HG02870 (cell line): ENCODE measurements at regions not wholly inside any gene's neighbourhood (a gene's known extent, or its start where the extent isn't known, plus 50 kb on each side); places are given as distances from the start of the nearest gene placed in this dataset.
"Not testable (repeated sequence)": the region's sequence is repeated elsewhere in the genome, so short reads cannot be mapped to it uniquely, and the experiment has no call there.

Experiments used
- ATAC-seq: cut with Tn5 transposase; IDR thresholded peaks from one replicate; pipeline ENCODE4 v1.9.1; 2021; ENCODE audit warnings: mild to moderate bottlenecking, moderate library complexity; ENCODE audit not compliant: unreplicated experiment

DNA sequence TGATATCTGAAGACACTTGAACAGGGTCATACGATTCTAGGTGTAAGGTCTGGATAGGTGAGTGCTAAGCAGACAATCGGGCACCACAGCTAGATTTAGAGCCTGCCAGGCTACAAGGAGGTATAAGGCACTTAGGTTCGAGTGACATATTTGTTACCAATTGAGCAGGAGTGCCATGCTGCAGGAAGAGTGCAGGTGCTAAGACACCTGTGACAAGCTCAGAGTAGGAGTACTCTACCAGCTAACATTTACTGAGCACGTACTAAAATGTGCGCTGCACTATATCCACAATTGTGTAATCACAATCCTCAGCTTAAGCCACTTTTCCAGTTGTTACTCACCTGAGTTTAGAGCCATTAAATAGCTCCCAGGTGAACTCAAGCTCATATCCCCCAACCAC, 227.8 kb upstream of the MOCS1 start:
- ATAC-seq = no peak

DNA sequence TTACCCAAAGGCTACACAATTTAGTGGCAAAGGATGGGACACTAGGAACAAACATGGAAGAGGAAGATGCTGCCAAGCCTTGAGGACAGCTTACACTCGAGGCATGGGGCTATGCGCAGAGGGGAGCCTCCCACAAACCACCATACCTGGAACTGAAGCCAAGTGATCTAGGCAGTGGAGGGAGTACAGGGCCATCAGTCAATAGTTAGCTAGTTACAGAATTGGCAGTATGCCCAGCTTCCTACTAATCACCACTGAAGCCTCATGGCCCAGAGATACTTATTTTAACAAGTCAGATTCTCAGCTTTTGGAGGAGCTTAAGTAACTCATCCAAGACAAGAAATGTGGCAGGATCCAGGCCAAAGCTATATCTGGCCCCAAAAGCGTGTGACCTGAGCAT, 226.6 kb upstream of the MOCS1 start:
- no peak for ATAC-seq

DNA sequence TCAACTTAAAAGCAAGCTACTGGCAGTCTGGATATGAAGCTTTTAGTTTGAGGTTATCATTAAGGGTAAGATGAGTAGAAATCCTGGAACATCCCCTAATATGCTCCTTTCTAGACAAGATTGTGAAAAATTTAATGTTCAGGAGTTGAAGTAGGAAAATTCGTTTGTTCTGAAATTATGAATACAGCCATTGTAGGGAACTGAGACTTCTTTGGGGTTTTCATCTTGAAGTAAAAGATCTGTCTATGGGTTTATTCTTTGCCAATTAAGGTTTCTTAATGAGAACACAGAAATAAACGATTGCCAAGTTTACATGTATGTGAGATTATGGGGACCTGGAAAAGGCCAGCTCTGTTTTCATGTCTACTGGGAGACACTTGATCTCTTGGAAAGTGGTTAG, 225.6 kb upstream of the MOCS1 start:
- ATAC-seq = no peak

DNA sequence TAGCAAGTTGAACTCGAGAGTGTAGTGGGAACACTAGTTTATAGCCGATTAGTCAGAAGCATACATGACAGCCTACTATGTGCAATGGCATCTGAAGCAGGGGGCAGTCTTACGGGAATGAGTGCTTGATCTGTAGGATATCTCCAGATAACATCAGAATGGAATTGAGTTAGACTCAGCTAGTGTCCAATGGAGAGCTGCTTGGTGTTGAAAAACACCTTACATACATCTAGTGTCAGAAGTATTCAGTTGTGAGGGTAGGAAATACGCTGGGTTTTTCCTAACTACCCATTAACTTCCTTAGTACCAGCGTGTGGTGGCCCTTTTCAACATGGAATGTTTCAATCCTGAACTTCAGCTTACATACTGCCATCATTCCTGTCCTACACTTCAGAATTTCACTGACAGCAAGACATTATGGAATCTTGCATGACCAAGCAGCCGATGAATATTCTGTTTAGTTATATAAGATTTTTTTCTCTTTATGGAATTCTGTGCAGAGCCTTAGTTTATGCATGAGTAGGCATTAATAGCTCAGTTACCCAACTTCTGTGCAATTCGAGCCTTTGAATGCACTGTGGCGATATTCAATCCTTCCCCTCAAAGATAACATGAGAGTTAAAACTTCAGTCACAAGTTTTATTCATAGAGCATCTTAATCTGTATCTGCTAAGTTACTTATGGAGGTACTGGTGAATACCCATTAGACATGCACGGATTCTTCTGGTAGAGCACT, 218.6 kb upstream of the MOCS1 start:
- no peak for ATAC-seq

DNA sequence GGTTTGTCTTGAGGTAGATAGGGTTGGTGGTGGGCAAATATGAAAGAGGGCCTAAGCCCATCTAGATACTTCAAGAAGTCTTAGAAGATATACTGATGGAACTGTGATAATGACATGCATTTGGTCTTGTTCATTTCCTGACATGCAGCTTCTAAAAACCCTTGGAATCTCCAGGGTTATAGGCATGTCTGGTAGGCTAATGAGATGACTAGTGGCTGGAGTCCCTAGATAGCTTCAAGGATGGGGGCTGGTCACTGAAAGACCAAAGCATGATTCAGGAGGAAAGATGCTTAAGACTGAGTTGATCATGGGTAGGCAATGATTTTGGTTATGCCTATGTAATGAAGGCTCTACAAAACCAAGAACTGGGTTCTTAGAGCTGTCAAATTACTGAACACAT, 217.9 kb upstream of the MOCS1 start:
- no peak for ATAC-seq

DNA sequence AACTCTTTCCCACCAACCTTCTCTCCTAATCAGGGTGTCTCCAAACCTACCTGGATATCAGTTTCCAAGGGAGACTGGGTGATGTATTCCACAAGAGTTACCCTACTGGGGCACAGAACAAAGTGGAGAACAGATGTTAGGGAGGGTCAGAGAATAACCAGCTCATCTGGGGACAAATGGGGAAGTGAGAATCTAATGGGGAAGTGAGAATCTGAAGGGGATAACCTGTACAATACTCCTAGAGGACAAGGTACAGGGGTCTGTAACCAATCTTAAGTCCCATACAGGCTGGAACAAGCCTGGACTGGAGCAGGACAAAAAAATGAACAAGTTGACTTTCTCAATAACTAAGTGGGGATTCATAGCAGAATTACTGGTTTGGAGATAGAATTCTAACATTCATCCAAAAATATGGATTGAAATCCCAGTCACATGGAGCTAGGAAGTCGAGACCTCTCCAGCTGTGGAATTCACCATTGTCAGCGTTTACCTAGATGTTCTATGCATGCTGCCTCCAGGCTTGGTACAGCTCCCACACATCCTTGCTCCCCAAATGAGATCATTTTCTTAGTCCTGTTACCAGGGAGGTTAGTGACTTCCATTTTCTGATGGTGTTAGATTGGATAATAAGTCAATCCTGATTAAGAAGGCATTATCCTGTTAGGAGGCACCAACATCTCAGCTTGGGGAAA, 214.8 kb upstream of the MOCS1 start:
- peak; percentile 97 for ATAC-seq

DNA sequence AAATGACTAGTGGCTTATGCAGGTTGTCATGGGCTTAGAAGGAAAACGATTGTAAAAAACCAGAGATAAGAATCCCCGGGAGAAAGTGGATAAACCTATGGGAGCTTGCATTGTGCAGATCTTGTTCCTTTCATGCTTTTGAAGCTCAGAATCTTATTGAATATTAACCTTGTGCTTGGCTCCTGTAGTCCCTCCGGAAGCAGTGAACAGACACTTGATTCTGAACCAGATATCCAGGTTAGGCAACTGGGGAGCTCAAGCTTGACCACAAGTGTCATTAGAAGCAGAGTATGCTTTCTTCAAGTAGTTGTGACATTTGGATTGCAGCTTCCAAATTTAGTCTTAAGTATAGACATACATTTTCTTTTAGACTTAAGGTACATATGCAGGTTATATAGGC, 212.6 kb upstream of the MOCS1 start:
- no peak for ATAC-seq

DNA sequence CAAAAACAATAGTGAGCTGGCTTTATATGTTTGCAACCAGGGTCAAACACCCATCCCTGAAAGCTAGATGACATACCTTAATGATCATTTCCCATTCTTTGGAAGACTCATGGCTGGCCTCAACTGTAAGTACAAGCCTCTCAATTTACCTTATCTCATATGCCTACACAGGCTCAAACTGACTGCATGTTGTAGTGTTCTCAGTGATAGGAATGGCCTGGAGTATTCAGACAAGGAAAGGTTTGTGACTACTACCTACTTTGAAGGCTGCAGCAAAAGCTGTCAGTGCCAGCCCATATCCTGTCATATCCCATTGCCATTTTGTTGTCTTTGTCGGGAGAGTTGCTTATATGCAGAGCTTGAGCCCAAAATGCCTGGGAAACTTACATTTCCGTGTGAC, 205.2 kb upstream of the MOCS1 start:
- ATAC-seq = no peak

DNA sequence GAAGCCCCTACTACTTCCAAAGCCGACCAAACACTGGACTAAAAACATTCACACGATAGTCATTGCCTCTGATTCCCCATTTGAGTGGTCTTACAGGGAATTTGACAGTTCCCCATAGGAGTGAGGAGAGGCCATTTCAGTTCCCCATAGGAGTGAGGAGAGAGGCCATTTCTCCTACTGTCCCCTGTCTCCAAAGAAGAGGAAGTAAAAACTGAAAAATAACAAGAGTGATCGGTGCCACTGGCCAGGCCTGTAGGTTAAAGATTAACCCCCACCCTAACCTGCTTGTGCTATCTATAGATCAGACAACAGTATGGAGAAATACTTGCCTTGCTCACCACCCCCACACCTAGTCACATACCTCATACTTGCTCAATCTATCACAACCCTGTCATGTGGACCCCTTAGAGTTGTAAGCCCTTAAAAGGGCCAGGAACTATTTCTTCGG, 204.0 kb upstream of the MOCS1 start:
- ATAC-seq = no peak

DNA sequence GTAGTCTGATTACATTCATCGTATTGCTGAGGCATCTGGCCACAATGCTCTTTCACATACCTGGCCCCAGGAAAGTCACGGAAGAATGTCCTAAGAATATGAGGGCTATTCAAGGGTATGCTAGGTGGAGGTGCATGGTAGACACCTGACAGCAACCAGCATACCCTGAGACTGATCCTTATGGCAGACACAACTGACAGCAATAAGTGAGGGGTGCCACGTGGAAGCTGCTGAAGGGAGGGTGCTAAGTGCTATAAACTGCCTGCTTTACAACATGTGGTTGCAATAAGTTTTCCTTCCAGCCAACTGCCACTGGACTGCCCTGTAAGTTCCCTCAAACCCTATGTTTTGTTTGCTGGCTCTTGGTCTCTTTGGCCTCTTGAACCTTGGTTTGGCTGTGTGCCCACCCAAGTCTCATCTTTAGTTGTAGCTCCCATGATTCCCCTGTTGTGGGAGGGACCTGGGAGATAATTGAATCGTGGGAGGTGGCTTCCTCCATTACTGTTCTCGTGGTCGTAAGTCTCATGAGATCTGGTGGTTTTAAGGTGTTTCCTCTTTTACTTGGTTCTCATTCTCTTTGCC, 201.3 kb upstream of the MOCS1 start:
- no peak for ATAC-seq

DNA sequence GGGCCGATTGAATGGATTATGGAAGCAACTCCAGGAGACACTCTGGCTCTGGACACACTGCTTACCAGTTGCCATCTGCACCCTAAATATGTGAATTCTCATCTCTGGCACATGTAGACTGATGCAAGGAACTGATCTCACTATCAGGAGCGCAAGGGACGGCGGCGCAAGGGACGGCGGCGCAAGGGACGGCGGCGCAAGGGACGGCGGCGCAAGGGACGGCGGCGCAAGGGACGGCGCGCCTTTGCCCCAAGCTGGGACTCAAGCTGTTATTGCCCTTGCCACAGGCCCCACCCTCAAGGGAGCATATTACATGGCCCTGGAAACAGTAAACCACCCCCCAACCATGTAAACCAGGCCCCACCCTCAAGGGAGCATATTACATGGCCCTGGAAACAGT, 199.7 kb upstream of the MOCS1 start:
- not testable (repeated sequence) for ATAC-seq

DNA sequence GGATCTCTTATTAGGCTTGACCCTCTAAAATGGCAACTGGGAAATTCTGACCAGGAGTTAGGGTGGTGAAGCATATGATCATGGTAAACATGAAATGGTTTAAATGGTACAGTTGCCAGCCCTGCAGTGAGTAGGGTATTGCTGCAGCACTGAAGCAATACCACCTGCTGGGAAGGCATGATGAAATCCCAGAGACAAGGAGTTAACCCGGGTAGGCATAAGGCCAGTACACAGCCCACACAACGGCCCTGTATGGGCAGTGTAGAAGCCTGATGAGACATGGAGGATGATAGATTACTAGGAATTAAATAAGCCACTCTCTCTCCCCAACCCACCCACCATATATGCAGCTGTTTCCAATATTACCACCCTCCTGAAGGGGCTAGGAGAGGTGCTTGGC, 197.4 kb upstream of the MOCS1 start:
- ATAC-seq = no peak

DNA sequence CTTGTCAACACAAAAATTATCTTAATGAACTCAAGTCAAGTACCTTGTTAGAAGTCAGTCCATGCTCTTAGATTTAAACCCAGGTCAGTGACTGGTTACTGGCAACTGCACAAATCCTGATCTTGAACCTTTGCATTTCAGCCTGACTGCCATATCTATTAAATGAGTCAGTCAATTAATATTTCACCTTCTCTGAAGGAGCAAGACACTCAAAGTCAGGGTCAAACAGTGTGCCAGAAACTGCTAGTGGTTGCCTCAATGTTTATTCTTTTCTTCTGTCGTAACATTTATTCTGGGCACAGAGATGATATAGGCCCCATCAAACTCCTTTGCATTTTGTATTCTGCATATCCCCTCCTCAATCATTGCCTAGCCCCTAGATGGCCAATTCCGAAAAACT, 193.9 kb upstream of the MOCS1 start:
- no peak for ATAC-seq

DNA sequence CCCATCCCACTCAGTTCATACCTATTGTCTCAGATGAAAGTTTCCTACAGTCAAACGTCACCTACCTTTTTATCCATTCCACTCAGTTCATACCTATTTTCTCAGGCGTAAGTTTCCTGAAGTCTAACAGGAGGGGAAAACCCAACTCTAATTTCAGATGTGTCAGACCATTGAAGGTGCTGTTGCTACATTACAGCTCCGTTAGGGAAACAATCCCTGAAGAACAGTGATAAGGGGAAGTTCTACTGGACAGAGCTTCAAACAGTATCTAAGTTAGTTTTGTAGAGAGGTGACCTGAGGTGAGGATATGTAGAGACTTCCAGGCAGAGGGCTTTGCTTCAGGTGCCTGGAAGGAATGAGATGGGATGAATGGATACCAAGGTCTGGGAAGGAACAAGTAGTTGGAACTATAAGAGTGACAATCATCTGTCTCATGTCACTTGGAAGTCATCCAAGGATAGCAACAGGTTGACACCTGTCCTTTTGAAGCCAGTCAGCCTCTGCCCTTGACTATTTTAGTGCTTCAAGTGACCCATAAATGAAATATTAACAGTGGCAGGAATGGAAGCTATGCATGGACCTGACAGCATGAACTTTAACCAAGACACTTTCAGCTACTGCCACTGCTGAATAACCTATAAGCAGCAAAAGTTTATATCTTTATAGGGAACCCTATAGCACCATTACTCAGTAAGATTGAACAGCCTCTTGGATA, 191.6 kb upstream of the MOCS1 start:
- no peak for ATAC-seq

DNA sequence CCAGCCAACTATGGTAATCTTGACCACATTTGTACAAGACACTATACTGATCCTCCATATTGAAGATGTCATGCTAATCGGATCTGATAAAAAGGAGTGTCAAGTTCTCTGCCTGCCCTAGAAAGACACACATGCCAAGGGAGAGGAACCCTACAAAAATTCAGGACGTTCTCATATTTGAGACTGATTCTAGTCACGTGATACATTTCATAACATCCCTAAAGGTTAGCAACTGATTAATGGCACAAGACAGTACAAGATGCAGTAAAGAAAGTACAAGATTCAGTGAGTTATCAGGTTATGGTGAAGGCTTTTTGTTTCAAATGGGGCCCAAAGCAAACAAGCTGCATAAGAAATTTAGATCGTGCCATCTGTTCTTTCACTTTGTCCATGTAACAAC, 190.7 kb upstream of the MOCS1 start:
- no peak for ATAC-seq

DNA sequence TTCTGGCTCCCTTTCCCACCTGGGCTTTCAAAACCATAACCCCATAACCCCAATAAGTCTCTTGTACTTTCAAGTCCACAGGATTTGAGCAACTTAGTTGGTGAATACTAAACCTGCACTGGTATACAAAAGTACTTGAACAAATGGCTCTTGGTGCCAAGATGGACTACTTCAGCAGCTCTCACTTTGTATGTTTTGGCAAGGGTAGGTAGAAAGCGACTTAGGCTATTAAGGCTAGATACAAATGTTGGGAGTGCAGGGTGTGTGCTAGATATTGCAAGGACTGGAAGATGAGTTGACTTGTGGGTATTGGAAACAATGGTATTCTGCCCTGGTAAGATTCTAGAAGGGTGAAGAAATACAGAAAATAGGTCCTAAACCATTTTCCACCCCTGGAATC, 182.6 kb upstream of the MOCS1 start:
- ATAC-seq = no peak

DNA sequence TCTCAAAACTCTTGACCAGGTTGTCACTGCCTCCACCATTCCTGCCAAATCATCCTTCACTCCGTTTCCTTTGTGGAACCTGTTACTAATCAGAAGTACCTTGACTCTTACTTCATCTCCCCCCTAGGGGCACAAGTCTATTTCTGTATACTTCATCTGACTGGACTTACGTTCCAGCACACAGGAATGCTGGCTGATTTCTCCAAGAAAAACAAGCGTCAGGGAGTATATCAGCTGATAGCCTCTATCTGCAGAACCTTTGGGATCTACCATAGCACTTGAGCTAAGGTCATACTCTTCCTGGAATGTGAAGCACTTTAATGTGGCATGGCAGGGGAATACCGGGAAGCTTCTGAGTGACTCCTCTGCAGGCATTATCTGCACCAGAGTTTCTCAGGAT, 178.1 kb upstream of the MOCS1 start:
- ATAC-seq = no peak

DNA sequence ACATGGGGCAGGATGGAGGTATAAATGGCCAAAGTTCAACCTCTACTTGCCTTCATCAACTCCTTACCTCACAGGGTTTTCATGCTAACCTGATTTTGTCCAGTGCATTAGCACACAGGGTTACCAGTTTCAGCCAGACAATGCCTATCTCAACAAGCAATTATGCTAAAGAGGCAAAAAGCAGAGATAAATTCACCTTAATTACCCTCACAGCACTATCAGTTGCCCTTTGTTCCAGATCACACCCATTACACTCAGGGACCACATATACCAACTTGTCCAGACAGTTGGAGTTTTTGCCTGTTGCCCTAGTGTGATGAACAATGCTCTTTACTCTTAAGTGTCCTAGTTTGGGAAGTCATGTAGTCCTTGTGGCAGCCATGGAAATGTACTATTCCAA, 174.5 kb upstream of the MOCS1 start:
- ATAC-seq = no peak

DNA sequence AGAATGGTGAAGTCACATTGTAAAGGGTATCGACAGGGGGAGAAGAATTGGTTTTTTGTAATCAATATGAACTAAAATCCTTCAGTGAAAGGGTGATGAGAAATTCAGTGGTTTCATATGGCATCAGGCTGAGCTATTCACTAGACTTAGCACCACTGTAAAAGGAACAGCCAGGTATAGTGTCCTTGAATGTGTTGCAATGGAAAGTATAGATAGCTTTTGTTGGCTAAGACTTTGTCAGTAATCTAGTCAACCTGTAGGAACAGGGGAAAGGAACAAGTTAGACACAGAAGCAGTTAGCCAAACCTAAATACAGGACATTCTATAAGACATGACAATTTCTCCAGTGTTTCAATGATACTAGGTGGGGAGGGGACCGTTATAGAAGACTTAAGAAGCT, 172.6 kb upstream of the MOCS1 start:
- no peak for ATAC-seq

DNA sequence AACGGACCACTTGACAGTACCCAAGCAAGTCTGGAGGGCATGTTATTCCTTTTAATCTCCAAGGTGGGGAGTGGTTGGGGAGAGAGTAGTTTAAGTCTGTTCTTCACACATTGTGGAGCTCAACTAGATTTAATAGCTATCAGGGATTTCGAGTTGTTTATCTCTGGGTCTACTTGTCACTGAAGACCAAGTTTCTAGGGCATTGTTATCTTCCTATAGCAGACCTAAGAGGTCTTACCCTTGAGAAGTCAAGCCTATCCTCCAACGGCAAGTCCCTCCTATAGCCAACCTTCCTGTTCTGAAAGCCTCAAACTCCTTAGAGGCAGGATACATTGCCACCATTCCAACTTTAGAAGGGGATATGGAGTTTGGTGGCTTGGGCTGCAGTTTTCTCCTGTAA, 164.5 kb upstream of the MOCS1 start:
- ATAC-seq = no peak

DNA sequence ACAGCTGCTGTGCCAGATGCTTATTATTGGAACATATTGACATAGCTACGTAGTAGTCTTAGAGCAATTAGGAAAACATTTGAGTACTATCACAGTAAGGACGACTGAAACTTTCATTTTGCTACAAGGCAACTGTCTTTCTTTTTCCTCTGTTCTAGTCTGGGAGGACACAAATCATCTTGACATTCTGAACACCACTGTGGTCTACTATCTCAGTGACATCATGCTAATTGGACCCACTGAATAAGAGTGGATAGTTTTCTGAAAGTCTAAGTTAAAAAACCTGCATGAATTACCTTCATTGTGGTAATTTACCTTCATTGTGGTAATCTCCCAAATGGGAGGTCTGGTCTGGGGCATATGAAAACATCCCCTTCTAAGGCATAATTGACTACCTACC, 163.3 kb upstream of the MOCS1 start:
- ATAC-seq = no peak
